MV-4-11 (cell line): ENCODE measurements at regions not wholly inside any gene's neighbourhood (a gene's known extent, or its start where the extent isn't known, plus 50 kb on each side); places are given as distances from the start of the nearest gene placed in this dataset.
"Not testable (repeated sequence)": the region's sequence is repeated elsewhere in the genome, so short reads cannot be mapped to it uniquely, and the experiment has no call there.

Source experiments
- DNase-seq: peaks from one replicate; lab custom pipeline; 2025; lab: John Stamatoyannopoulos, UW

- not testable (repeated sequence) for DNase-seq
These were observed 577.7 kb upstream of the TPTE start for GRCh38 chr21:9943639-9944038.

- DNase-seq: not testable (repeated sequence)
These were observed 575.3 kb upstream of the TPTE start for GRCh38 chr21:9946057-9946456.

- not testable (repeated sequence) for DNase-seq
These were observed 571.7 kb upstream of the TPTE start for GRCh38 chr21:9949510-9950289.

GRCh38 chr21:9950363-9950762 is 571.0 kb upstream of the TPTE start:
- not testable (repeated sequence) for DNase-seq

- DNase-seq: not testable (repeated sequence)
These were observed 562.6 kb upstream of the TPTE start for GRCh38 chr21:9958791-9959190.

GRCh38 chr21:9959220-9959964 is 562.0 kb upstream of the TPTE start:
- not testable (repeated sequence) for DNase-seq

- not testable (repeated sequence) for DNase-seq
These were observed 552.0 kb upstream of the TPTE start for GRCh38 chr21:9969399-9969798.

GRCh38 chr21:9972018-9972417 is 549.4 kb upstream of the TPTE start:
- not testable (repeated sequence) for DNase-seq

GRCh38 chr21:9978371-9978770 is 543.0 kb upstream of the TPTE start:
- not testable (repeated sequence) for DNase-seq

GRCh38 chr21:9997507-9997906 is 523.9 kb upstream of the TPTE start:
- DNase-seq: not testable (repeated sequence)

- DNase-seq: not testable (repeated sequence)
These were observed 518.5 kb upstream of the TPTE start for GRCh38 chr21:10002762-10003313.

GRCh38 chr21:10005791-10006190 is 515.6 kb upstream of the TPTE start:
- DNase-seq: not testable (repeated sequence)

GRCh38 chr21:10016991-10017390 is 504.4 kb upstream of the TPTE start:
- DNase-seq: not testable (repeated sequence)

- not testable (repeated sequence) for DNase-seq
These were observed 503.6 kb upstream of the TPTE start for GRCh38 chr21:10017757-10018156.

GRCh38 chr21:10021462-10021861 is 499.9 kb upstream of the TPTE start:
- DNase-seq: not testable (repeated sequence)

GRCh38 chr21:10022745-10023144 is 498.6 kb upstream of the TPTE start:
- not testable (repeated sequence) for DNase-seq
